HEK293 (cell line): ENCODE measurements at regions not wholly inside any gene's neighbourhood (a gene's known extent, or its start where the extent isn't known, plus 50 kb on each side); places are given as distances from the start of the nearest gene placed in this dataset.

Source experiments
- CTCF ChIA-PET: fragments of 350-600 bp; formaldehyde crosslinking; extraction: SDS; loops from one replicate; lab custom pipeline; 2021; ENCODE audit warnings: antibody characterized with exemption; lab: Yijun Ruan, JAX
- POLR2A ChIA-PET: fragments of 300-600 bp; formaldehyde crosslinking; extraction: SDS; loops from one replicate; lab custom pipeline; 2020; ENCODE audit warnings: antibody characterized with exemption, inconsistent platforms; lab: Yijun Ruan, JAX
- H3K27ac ChIP-seq: fragments of 200-500 bp; sonication (Bioruptor generic); 2 replicates; pipeline ENCODE4 v1.5.1; 2014; ENCODE audit warnings: low read depth, low read length, control low read depth, inconsistent platforms; ENCODE audit errors: extremely low read depth
- H3K36me3 ChIP-seq, 2 experiments: fragments of 200-500 bp in 1 of 2; sonication (Bioruptor generic) in 1 of 2; 1 replicate in 1 of 2; 2 replicates in 1 of 2; pipeline ENCODE4 v1.5.1; 2014 to 2017; ENCODE audit warnings: inconsistent platforms in 2 of 2, low read length in 2 of 2; ENCODE audit not compliant: control insufficient read depth in 2 of 2, insufficient read depth in 1 of 2
- H3K4me1 ChIP-seq: fragments of 200-500 bp; sonication (Bioruptor generic); 2 replicates; pipeline ENCODE4 v1.5.1; 2014; ENCODE audit warnings: mild to moderate bottlenecking, low read length, inconsistent platforms; ENCODE audit not compliant: control insufficient read depth, insufficient read depth
- H3K4me3 ChIP-seq: 2 replicates; pipeline ENCODE4 v1.5.1; 2011; ENCODE audit warnings: low read depth, mild to moderate bottlenecking, control low read depth, low read length, moderate library complexity
- H3K9me3 ChIP-seq: fragments of 200-500 bp; sonication (Bioruptor generic); 2 replicates; pipeline ENCODE4 v1.5.1; 2014; ENCODE audit warnings: low read depth, low read length, inconsistent platforms; ENCODE audit not compliant: control insufficient read depth, insufficient read depth
- EGR2 ChIP-seq: fragments of 450-650 bp; formaldehyde crosslinking; IDR thresholded peaks from 2 replicates; pipeline ENCODE4 v1.5.1; 2016; ENCODE audit warnings: low read depth, missing biosample characterization, missing genetic modification characterization
- GLI2 ChIP-seq: fragments of 450-650 bp; formaldehyde crosslinking; IDR thresholded peaks from 2 replicates; pipeline ENCODE4; 2017; ENCODE audit warnings: missing biosample characterization, missing genetic modification characterization, low read depth, borderline replicate concordance
- HOXC10 ChIP-seq: sonication (generic); formaldehyde crosslinking; IDR thresholded peaks from 2 replicates; pipeline ENCODE4 v1.8.1; 2023; ENCODE audit warnings: mild to moderate bottlenecking, missing genetic modification reagents
- SETDB1 ChIP-seq: IDR thresholded peaks from one replicate; pipeline ENCODE4 v1.6.1; 2017; ENCODE audit warnings: mild to moderate bottlenecking, low read length, moderate library complexity, mixed read lengths; ENCODE audit not compliant: insufficient read length
- TCF7L2 ChIP-seq: IDR thresholded peaks from 2 replicates; pipeline ENCODE4 v1.6.1; 2011; ENCODE audit warnings: low read depth, mild to moderate bottlenecking, inconsistent platforms, low read length, moderate library complexity, borderline replicate concordance
- ZBTB17 ChIP-seq: fragments of 450-650 bp; formaldehyde crosslinking; IDR thresholded peaks from 2 replicates; pipeline ENCODE4 v1.5.1; 2016; ENCODE audit warnings: missing biosample characterization, missing genetic modification characterization
- ZFHX2 ChIP-seq: fragments of 450-650 bp; formaldehyde crosslinking; conservative IDR thresholded peaks from 2 replicates; pipeline ENCODE4 v1.5.1; 2016; ENCODE audit warnings: missing biosample characterization, missing genetic modification characterization
- ZNF132 ChIP-seq: fragments of 450-650 bp; formaldehyde crosslinking; IDR thresholded peaks from 2 replicates; pipeline ENCODE4 v1.5.1; 2017; ENCODE audit warnings: missing biosample characterization, missing genetic modification characterization, borderline replicate concordance
- ZNF140 ChIP-seq: fragments of 450-650 bp; formaldehyde crosslinking; IDR thresholded peaks from 2 replicates; pipeline ENCODE4 v1.5.1; 2016; ENCODE audit warnings: missing biosample characterization, missing genetic modification characterization
- ZNF16 ChIP-seq: fragments of 450-650 bp; formaldehyde crosslinking; IDR thresholded peaks from 2 replicates; pipeline ENCODE4 v1.5.1; 2016; ENCODE audit warnings: low read depth, missing biosample characterization, missing genetic modification characterization
- ZNF169 ChIP-seq: fragments of 450-650 bp; formaldehyde crosslinking; IDR thresholded peaks from 2 replicates; pipeline ENCODE4 v1.5.1; 2016; ENCODE audit warnings: missing biosample characterization, missing genetic modification characterization
- ZNF175 ChIP-seq: fragments of 450-650 bp; formaldehyde crosslinking; IDR thresholded peaks from 2 replicates; pipeline ENCODE4 v1.5.1; 2016; ENCODE audit warnings: missing biosample characterization, missing genetic modification characterization
- ZNF2 ChIP-seq: fragments of 450-650 bp; formaldehyde crosslinking; IDR thresholded peaks from 2 replicates; pipeline ENCODE4 v1.5.1; 2016; ENCODE audit warnings: missing biosample characterization, missing genetic modification characterization
- ZNF223 ChIP-seq: fragments of 450-650 bp; formaldehyde crosslinking; IDR thresholded peaks from 2 replicates; pipeline ENCODE4 v1.5.1; 2016; ENCODE audit warnings: missing biosample characterization, missing genetic modification characterization
- ZNF24 ChIP-seq: fragments of 450-650 bp; formaldehyde crosslinking; IDR thresholded peaks from 2 replicates; pipeline ENCODE4 v1.5.1; 2016; ENCODE audit warnings: missing biosample characterization, missing genetic modification characterization
- ZNF266 ChIP-seq: fragments of 450-650 bp; formaldehyde crosslinking; IDR thresholded peaks from 2 replicates; pipeline ENCODE4 v1.5.1; 2016; ENCODE audit warnings: missing biosample characterization, missing genetic modification characterization, low read depth
- ZNF366 ChIP-seq: fragments of 450-650 bp; formaldehyde crosslinking; conservative IDR thresholded peaks from 2 replicates; pipeline ENCODE4 v1.5.1; 2016; ENCODE audit warnings: missing biosample characterization, missing genetic modification characterization
- ZNF391 ChIP-seq: fragments of 450-650 bp; formaldehyde crosslinking; IDR thresholded peaks from 2 replicates; pipeline ENCODE4 v1.5.1; 2016; ENCODE audit warnings: low read depth, missing biosample characterization, missing genetic modification characterization, borderline replicate concordance
- ZNF561 ChIP-seq: fragments of 450-650 bp; IDR thresholded peaks from 2 replicates; pipeline ENCODE4 v1.5.1; 2018; ENCODE audit warnings: missing biosample characterization, missing genetic modification characterization, borderline replicate concordance
- ZNF600 ChIP-seq: fragments of 450-650 bp; formaldehyde crosslinking; IDR thresholded peaks from 2 replicates; pipeline ENCODE4 v1.5.1; 2016; ENCODE audit warnings: missing biosample characterization, missing genetic modification characterization
- ZNF610 ChIP-seq: fragments of 450-650 bp; formaldehyde crosslinking; IDR thresholded peaks from 2 replicates; pipeline ENCODE4 v1.5.1; 2016; ENCODE audit warnings: missing biosample characterization, missing genetic modification characterization, borderline replicate concordance
- ZNF621 ChIP-seq: fragments of 450-650 bp; formaldehyde crosslinking; IDR thresholded peaks from 2 replicates; pipeline ENCODE4 v1.5.1; 2017; ENCODE audit warnings: missing biosample characterization, missing genetic modification characterization
- ZNF670 ChIP-seq: fragments of 450-650 bp; formaldehyde crosslinking; IDR thresholded peaks from 2 replicates; pipeline ENCODE4 v1.5.1; 2016; ENCODE audit warnings: missing biosample characterization, missing genetic modification characterization, low read depth
- ZNF776 ChIP-seq: fragments of 450-650 bp; formaldehyde crosslinking; IDR thresholded peaks from 2 replicates; pipeline ENCODE4 v1.5.0; 2017; ENCODE audit warnings: missing biosample characterization, missing genetic modification characterization, borderline replicate concordance
- ZNF830 ChIP-seq: fragments of 450-650 bp; IDR thresholded peaks from 2 replicates; pipeline ENCODE4 v1.5.0; 2018; ENCODE audit warnings: missing biosample characterization, missing genetic modification characterization, low read depth, mild to moderate bottlenecking, moderate library complexity
- ZSCAN16 ChIP-seq: fragments of 450-650 bp; formaldehyde crosslinking; IDR thresholded peaks from 2 replicates; pipeline ENCODE4 v1.5.1; 2016; ENCODE audit warnings: missing biosample characterization, missing genetic modification characterization
- TF ChIP-seq, protein P1 (sequence below): fragments of 450-650 bp; formaldehyde crosslinking; IDR thresholded peaks from 2 replicates; pipeline ENCODE4 v1.5.1; 2016; ENCODE audit warnings: missing biosample characterization, missing genetic modification characterization
- TF ChIP-seq, protein P2 (sequence below): fragments of 450-650 bp; formaldehyde crosslinking; IDR thresholded peaks from 2 replicates; pipeline ENCODE4 v1.5.1; 2016; ENCODE audit warnings: missing biosample characterization, missing genetic modification characterization
- TF ChIP-seq, protein P3 (sequence below): fragments of 450-650 bp; formaldehyde crosslinking; IDR thresholded peaks from 2 replicates; pipeline ENCODE4 v1.5.1; 2016; ENCODE audit warnings: missing biosample characterization, missing genetic modification characterization
- TF ChIP-seq, protein P4 (sequence below): fragments of 450-650 bp; IDR thresholded peaks from 2 replicates; pipeline ENCODE4 v1.5.1; 2018; ENCODE audit warnings: missing biosample characterization, missing genetic modification characterization

DNA sequence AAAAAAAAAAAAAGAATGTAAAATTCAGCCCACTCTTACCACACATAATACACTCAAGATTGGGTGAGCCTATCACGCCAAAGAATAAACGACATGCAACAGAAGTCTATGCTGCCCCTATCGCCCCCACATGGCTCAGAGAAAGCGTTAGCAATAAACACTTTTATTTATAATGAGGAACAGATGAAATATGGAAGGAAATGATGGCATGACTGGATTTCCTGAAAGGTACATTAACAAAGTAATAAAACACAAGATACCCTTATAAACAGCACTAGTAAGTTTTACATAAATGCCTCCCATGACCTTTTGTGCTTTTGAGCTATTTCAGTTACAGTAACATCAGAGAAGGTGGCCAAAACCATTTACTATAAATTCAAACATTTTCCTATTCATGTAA is 71.4 kb upstream of the SCAF8 start:
- Histone ChIP-seq H3K4me1 (no peaks in the 10 kb centered on the region), H3K4me3 (no peak overlapping the region), H3K9me3 (no peaks in the 10 kb centered on the region), H3K27ac (no peak overlapping the region), H3K36me3 (no peaks in the 10 kb centered on the region)
- ChIA-PET CTCF (interaction anchor here (0.6 to 2.7 kb wide), 2 partner anchors 14 to 172 kb away, joined by 4 to 8 read pairs; no protein-coding TSS in a partner anchor), POLR2A (no interaction called here)
- no peak for TF ChIP-seq ZNF621
- TF ChIP-seq ZNF169 (tag by site-specific recombination): no peak
- TF ChIP-seq TCF7L2: no peak
- TF ChIP-seq ZNF24 (tag by site-specific recombination): no peak
- TF ChIP-seq ZNF670 (tag by site-specific recombination): no peak
- no peak for TF ChIP-seq ZNF266 (tag by site-specific recombination)
- no peak for TF ChIP-seq ZNF223 (tag by site-specific recombination)
- no peak for TF ChIP-seq ZNF610 (tag by site-specific recombination)
- TF ChIP-seq ZNF561 (tag by site-specific recombination): no peak
- no peak for TF ChIP-seq GLI2 (tag by site-specific recombination)
- TF ChIP-seq, protein P1, sequence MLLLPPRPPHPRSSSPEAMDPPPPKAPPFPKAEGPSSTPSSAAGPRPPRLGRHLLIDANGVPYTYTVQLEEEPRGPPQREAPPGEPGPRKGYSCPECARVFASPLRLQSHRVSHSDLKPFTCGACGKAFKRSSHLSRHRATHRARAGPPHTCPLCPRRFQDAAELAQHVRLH: no peak
- no peak for TF ChIP-seq ZNF2 (tag by site-specific recombination)

DNA sequence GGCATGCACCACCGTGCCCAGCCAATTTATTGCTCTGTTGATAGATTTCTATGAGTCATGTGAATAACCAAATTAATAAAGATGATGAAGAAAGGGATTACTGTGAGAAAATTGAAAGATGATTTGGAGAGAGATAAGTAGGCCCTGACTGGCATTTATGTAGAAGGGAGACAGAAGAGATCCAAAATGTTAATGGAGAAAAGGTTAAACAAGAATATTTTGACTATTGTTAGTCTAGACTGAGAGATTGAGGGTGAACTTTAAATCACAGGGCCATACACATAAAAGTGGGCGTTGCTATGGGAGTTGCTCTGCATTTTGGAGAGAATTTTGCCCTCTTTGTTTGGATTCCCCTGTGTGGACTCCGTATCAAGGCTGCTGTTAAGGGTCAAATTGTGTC is 68.9 kb upstream of the SCAF8 start:
- ChIA-PET CTCF (interaction anchor here (0.7 to 3.0 kb wide), 2 partner anchors 11 to 294 kb away, joined by 3 to 19 read pairs; no protein-coding TSS in a partner anchor), POLR2A (no interaction called here)
- Histone ChIP-seq H3K9me3 (no peaks in the 10 kb centered on the region), H3K27ac (no peak overlapping the region), H3K36me3 (no peaks in the 10 kb centered on the region), H3K4me3 (no peak overlapping the region), H3K4me1 (no peaks in the 10 kb centered on the region)
- no peak for TF ChIP-seq ZNF175 (tag by site-specific recombination)

DNA sequence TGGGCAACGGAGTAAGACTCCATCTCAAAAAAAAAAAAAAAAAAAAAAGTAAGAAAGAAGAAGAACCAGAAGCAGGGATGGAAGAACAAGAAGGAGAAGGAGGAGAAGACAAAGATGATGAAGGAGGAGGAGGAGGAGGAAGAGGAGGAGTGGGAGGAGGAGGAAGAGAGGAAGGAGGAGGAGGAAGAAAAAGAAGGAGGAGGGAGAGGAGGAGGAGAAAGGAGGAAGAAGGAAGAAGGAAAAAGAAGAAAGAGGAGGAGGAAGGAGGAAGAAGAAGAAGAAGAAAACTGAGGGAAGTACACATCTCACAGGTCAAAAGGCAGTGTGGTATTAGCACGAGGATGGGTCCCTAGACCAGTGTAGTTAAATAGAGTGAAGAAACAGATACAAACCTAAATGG is 65.1 kb upstream of the SCAF8 start:
- TF ChIP-seq ZNF600 (tag by site-specific recombination): no peak
- no peak for TF ChIP-seq ZNF16
- TF ChIP-seq EGR2 (tag by site-specific recombination): peak; percentile 93
- no peak for TF ChIP-seq ZNF140 (tag by site-specific recombination)
- TF ChIP-seq, protein P2, sequence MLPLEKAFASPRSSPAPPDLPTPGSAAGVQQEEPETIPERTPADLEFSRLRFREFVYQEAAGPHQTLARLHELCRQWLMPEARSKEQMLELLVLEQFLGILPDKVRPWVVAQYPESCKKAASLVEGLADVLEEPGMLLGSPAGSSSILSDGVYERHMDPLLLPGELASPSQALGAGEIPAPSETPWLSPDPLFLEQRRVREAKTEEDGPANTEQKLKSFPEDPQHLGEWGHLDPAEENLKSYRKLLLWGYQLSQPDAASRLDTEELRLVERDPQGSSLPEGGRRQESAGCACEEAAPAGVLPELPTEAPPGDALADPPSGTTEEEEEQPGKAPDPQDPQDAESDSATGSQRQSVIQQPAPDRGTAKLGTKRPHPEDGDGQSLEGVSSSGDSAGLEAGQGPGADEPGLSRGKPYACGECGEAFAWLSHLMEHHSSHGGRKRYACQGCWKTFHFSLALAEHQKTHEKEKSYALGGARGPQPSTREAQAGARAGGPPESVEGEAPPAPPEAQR (tag by site-specific recombination): no peak
- no peak for TF ChIP-seq ZNF830 (tag by site-specific recombination)
- no peak for TF ChIP-seq ZBTB17
- TF ChIP-seq, protein P3, sequence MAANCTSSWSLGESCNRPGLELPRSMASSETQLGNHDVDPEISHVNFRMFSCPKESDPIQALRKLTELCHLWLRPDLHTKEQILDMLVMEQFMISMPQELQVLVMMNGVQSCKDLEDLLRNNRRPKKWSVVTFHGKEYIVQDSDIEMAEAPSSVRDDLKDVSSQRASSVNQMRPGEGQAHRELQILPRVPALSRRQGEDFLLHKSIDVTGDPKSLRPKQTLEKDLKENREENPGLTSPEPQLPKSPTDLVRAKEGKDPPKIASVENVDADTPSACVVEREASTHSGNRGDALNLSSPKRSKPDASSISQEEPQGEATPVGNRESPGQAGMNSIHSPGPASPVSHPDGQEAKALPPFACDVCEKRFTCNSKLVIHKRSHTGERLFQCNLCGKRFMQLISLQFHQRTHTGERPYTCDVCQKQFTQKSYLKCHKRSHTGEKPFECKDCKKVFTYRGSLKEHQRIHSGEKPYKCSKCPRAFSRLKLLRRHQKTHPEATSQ (tag by site-specific recombination): no peak
- TF ChIP-seq HOXC10 (CRISPR knock-in tag): no peak
- no peak for TF ChIP-seq ZNF132
- peak; percentile 69 for TF ChIP-seq ZFHX2 (tag by site-specific recombination)
- peak; percentile 70 for TF ChIP-seq ZNF366
- no peak for TF ChIP-seq ZNF175 (tag by site-specific recombination)
- TF ChIP-seq SETDB1: no peak
- no peak for TF ChIP-seq ZNF391 (tag by site-specific recombination)
- no peak for TF ChIP-seq ZNF776 (tag by site-specific recombination)
- TF ChIP-seq, protein P4, sequence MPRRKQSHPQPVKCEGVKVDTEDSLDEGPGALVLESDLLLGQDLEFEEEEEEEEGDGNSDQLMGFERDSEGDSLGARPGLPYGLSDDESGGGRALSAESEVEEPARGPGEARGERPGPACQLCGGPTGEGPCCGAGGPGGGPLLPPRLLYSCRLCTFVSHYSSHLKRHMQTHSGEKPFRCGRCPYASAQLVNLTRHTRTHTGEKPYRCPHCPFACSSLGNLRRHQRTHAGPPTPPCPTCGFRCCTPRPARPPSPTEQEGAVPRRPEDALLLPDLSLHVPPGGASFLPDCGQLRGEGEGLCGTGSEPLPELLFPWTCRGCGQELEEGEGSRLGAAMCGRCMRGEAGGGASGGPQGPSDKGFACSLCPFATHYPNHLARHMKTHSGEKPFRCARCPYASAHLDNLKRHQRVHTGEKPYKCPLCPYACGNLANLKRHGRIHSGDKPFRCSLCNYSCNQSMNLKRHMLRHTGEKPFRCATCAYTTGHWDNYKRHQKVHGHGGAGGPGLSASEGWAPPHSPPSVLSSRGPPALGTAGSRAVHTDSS: peak; percentile 94
- TF ChIP-seq ZSCAN16: no peak
- Histone ChIP-seq H3K9me3 (no peaks in the 10 kb centered on the region), H3K36me3 (no peaks in the 10 kb centered on the region), H3K27ac (no peak overlapping the region), H3K4me3 (no peak overlapping the region), H3K4me1 (no peaks in the 10 kb centered on the region)
- POLR2A ChIA-PET: no interaction called here
- CTCF ChIA-PET: interaction anchor here (0.7 kb wide), 1 partner anchor 34 kb away, joined by 4 read pairs; no protein-coding TSS in a partner anchor
